Stimulated activated CD8-positive, alpha-beta memory T cell treated with anti-CD3 and anti-CD28 coated beads, Interleukin-12 subunit alpha, Interleukin-12 subunit beta, amount 100 ng/mL, for 24 hours (primary cell): ENCODE measurements at regions not wholly inside any gene's neighbourhood (a gene's known extent, or its start where the extent isn't known, plus 50 kb on each side); places are given as distances from the start of the nearest gene placed in this dataset.
"Not testable (repeated sequence)": the region's sequence is repeated elsewhere in the genome, so short reads cannot be mapped to it uniquely, and the experiment has no call there.

Source experiments
- DNase-seq: peaks from one replicate; pipeline ENCODE4 v3.0.0-alpha.2; 2020; ENCODE audit errors: extremely low read depth

DNA sequence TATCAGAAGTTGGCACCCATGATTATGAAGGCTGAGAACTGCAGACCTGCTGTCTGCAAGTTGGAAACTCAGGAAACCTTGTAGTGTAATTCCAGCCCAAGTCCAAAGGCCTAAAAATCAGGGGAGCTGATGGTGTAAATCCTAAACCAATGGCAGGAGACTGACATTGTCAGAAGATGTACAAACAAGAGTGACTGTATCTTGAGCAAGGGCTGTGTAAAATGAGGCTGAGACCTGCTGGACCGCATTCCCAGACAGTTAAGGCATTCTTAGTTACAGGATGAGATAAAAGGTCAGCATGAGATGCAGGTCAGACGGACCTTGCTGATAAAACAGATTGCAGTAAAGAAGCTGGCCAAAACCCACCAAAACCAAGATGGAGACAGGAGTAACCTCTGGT, 147.7 kb downstream of the COG6 start:
- DNase-seq, result no peak

DNA sequence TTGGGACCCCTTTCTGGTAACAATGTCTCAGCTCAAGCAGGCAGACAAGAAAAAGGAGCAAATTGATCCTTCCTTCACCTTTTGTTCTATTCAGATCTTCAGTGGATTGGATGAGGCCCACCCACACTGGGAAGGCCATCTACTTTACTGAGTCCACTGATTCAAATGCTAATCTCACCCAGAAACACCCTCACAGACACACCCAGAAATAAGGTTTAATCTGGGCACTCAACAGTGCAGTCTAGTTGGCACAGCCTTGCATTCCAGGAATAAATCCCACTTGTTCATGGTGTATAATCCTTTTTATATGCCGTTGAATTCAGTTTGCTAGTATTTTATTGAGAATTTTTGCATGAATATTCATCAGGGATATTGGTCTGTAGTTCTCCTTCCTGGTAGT, 148.4 kb downstream of the COG6 start:
- no peak for DNase-seq

DNA sequence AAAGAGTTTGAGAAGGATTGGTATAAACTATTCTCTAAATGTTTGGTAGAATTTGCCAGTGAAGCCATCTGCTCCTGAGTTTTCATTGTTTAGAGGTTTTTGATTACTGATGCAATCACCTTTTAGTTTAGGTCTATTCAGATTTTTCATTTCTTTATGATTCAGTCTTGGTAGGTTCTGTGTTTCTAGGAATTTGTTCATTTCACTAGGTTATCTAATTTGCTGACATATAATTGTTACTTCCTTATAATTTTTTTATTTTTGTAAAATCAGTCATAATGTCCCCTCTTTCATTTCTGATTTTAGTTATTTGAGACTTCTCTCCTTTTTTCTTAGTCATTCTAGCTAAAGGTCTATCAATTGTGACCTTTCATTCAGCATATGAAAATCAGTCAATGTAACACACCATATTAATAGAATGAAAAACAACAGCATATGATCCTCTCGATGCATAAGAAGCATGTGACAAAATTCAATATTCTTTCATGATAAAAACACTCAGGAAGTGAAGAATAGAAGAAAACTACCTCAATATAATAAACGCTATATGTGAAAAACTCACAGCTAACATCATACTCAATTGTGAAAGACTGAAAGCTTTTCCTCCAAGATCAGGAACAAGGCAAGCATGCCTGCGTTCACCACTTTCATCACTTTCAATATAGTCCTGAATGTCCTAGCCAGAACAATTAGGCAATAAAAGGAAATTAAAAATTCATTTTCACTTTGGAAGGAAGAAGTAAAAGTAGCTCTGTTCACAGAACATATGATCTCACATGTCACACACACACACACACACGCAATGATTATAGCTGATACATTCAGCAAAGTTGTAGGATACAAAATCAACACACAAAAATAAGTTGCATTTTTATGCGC, 149.1 kb downstream of the COG6 start:
- DNase-seq, result no peak

DNA sequence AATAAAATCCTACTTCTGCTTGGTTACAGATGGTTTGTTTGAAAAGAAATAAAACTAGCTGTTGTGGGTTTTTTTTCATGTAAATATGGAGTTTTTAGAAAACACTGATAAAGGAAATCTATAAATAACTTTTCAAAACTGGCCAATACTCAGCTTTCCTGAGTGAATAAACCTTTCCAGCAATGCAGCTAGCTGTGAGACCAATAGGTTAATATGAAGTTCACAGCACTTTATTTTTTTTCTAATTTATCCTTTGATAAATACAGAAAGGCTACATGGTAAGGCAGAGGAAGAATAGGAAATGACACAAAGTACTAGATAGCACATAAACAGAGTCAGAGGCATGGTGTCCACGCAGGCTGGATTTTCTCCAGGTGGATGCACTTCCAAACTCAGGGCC, 154.0 kb downstream of the COG6 start:
- DNase-seq, result no peak

DNA sequence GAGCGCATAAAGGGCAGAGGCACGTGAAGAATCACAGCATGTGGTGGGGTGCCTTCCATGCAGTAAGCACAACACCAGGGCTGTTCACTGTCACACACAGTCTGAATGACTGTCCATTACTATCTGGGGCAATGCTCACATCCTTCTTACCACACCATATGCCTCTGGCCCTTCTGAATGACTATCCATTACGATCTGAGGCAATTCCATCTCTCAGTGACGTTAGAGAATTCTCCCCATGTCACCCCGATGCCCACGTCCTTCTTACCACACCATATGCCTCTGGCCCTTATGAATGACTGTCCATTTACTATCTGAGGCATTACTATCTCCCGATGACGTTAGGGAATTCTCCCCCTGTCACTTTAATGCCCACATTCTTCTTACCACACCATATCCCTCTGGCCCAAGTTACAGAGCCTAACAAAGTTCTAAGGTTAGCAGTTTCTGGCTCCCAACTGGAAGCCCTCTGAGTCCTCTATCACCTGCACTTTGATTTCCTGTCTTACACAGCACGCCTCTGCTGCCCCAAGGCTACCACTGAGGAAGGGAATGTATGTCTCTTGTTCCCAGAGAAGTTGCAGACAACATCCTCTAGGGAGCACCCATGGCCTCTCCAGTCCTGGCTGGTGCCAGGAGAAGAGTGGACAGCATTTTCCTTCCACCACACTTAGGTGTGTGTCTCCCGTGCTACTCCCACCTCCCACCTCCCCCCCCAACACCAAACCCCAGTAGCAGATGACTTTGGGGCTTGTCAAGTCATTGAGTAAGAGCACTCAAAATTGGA, 154.8 kb downstream of the COG6 start:
- DNase-seq, result no peak

DNA sequence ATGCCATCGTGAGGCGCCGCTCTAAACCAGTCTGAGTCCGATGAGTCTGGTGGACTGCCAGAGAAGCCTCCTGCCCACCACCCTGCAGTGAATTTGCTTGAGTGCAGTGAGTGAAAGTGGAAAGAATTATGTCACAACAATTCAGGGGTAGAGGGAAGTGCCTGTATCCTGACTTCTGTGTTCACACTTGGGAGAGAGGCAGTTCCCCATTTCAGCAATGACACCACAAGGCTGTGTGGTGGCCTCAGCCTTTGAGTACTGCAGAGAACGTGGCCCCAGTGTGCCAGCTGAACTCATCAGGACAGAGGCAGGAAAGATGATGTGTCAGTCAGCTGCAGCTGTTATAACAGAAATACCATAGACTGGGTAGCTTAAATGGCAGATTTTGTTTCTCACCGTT, 155.6 kb downstream of the COG6 start:
- DNase-seq, result no peak

DNA sequence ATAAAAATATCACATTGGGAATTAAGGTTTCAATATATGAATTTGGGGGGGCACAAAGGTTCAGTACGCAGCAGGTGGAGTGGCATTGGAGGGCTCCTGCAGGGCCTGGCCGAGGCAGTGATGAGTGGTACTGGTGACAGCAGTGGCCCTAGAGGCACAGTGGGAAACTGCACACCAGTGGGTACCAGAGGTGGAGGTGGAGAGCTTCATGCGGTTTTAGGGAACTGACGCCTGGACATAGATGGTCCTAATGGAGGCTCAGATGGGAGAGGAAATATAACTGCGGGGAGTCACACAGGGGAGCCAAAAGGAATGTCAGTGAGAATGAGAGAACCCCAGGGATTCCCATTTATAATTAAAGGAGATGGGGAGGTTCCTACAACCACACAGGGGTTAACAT, 156.2 kb downstream of the COG6 start:
- DNase-seq, result no peak

DNA sequence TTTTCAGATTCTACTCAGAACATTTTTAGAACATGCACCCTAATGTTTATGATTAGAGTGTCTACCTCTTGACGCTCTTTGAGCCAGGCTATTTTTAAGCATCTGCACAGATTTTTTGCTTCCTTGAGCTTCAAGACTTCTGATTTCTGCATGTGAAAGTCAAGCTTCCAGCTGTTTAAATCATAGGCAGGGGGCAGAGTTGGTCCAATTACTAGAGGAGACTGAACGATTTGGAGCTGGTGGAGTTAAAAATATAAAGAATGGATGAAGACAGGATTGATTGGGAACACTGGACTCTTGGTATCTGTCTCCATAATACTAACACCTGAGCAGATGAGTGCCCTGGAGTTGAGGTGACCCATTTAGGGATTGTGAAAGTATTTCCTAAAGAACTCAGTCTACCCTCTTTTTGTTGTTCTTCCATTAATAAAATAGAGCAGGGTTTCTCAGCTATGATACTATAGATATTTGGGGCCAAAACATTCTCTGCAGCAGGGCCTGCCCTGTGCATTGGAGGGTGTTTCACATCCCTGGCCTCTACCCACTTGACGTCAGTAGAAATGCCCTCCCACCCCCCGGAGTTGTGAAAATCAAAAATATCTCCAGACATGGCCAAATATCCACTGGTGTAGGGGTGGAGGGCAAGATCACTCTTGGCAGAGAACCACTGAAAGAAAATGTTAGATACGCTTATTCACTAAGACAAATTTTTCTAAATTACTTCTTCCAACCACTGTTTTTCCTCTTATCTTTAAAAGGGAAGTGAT, 160.1 kb downstream of the COG6 start:
- DNase-seq, result no peak

DNA sequence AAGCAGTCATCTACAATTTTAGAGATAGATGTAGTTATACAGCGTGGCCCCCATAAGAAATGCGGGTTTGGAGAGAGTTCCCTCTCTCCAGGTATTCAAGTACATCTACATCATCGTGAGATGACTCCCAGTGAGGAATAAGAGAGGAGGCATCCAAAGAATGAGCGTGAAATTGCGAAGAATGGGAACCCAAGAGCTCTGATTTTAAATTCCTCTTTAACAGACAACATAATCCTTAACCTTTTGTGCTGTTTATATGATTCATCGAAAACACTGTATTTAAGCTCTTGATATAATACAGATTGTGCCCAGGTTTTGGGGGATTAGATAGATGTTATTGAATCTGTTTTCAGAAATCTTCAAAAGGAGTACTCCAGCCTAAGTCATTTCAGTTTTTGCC, 161.5 kb downstream of the COG6 start:
- DNase-seq, result no peak

DNA sequence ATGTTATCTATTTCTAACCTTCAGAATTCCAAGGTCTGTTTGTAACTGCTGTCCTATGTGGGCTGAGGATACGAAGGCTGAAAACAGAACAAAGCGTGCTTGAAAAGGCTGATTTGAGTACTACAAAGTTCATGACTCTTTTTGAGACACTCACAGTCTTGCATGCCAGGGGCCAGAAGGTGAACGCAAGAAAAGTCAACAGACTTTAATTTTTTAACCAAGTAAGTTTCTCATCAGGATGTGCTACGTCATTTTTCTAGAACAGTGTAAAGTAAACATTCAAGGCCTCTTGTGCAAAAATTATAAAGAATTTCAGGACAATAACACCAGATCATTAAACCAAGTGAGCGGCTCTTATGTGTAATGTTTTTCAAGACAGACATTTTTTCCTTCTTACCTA, 163.5 kb downstream of the COG6 start:
- no peak for DNase-seq

DNA sequence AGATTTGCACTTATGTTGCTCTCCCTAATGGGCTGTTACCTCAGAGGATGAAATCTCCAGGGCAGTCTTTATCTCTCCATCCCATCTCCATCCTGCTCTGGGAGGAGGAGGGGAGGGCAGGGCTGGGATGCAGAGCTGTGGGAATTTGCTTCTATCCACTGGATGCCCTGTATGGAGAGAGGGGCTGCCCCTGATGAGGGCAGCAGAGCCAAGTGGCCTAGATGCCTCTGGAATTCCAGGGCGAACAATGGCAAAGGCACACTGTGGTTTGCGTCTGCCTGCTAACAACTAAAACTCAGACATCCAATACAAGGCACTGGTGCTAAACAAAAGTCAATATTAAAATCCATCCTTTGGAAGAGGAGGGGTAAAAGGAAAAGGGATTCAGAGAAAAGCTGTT, 165.1 kb downstream of the COG6 start:
- no peak for DNase-seq

DNA sequence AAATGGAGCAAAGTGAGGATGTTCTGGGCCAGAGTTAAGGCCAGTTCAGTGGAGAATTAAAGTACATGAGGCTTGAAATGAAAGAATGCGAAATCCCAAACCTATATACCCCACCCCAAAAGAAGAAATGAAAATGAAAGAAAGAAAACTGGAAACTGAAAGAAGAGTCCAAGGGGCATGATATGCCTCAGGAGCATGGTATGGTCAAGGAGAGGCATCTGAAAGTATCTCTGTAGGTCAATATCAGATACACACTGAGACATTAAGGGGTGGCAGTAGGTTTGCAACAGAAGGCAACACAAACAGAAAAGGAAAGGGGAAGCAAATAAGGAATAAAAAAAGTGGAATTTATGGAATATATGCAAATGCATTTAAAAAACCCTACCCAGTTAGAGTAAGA, 166.5 kb downstream of the COG6 start:
- DNase-seq, result no peak

DNA sequence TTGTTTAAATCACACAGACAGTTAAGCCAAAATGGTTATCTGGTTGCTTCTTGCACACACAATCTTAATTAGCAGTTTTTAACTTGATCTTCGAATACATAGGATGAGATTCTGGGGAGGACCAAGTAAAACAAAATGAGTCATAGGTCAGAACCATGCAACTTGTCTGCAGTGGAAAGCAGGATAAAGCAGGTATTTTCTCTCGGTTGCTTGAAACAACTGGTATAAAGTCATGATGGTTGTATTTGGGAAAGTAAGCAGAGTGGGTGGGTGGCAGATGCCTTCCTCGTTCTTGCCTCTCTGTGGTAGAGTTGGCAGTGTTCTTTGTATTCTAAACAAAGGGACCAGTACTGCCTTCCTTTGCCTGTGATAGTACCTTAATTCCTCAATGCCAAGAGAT, 167.0 kb downstream of the COG6 start:
- DNase-seq, result no peak

DNA sequence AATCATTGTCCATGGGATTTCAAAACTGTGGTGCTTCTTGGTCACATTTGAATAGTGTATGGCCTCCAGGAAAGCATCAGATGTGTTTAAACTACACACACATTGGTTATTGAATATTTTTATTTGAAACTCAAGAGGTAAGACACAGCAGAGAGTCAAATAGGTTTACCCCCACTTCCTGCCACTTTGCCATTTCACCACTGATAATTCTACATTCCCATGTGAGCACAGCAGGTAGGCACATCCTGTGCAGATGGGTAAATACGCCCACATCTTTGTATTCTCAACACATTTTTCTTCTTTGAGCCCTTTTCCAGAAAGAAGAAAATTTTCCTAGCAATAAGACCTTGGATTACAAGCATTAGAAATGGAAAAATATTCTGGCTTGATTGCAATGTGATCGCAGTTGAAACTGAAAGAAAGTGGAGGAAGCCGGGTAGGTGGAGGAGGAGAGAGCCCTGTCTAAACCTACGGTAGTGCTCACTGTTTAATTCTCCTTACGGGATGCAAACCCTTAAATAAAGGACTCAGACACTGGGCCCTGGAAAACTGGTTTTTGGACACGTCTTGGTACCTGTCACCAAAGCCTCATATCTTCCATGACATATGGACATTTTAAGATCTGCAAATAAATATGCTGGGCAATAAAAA, 167.7 kb downstream of the COG6 start:
- DNase-seq, result no peak

DNA sequence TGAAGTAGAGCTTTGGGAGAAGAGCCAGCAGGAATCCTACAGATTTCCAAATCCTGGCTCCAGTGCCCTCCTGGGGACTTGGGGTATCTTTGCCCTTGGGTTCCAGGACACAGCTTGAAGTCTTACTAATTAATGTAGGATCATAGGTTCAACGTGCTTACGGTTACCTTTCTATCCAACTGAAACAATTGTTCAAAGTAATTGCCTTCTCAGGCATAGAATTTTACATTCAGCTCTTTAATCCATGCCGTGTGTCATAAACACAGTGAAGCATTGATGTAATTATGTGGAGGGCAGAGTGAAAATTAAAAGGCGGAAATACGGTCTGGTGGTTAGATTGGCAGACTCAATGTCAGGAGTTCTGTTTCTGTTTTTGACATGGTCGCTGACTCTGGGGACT, 170.4 kb downstream of the COG6 start:
- no peak for DNase-seq

DNA sequence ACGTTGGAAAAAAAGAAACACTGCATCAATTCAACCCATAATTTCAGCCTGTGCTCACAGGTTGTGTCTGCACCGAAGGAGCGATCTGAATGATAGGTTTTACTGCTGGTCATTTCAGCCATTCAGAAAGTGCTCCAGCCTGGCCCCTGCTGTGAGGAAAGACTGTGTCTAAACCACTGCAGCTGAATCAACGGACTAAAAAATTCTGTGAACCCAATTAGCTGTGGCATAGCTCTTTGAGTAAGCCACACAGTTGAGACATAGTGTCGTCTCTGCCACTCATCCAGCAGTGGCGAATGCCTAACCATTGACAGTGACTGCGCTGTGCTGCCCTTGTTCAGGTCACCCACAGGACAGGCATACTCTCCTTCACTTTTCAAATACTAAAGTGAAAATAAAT, 179.8 kb downstream of the COG6 start:
- no peak for DNase-seq

DNA sequence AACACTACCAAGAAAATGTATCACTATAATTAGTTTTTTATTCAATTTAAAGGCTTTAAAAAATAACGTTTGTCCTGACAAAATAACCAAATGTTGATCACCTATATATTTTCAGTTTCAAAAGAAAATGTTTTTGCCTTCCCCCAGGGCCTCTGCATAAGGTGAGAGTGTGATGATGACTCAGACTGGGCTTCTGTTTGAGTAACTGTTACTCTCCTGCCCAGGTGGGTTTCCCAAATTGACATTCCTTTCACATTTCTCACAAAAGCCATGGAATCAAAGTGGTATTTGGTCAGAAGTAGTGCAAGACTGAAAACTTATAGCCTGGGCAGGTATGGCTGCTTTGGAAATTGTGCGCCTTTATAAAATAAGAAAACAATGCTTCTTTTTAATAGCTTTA, 180.6 kb downstream of the COG6 start:
- no peak for DNase-seq

DNA sequence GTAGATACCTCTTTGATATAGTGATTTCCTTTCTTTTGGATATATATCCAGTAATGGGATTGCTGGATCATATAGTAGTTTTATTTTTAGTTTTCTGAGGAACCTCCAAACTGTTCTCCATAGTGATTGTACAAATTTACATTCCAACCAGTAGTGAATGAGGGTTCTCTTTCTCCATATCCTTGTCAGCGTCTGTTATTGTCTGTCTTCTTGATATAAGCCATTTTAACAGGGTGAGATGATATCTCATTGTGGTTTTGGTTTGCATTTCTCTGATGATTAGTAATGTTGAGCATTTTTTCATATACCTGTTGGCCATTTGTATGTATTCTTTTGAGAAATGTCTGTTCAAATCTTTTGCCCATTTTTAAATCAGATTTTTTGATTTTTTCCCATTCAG, 182.4 kb downstream of the COG6 start:
- not testable (repeated sequence) for DNase-seq

DNA sequence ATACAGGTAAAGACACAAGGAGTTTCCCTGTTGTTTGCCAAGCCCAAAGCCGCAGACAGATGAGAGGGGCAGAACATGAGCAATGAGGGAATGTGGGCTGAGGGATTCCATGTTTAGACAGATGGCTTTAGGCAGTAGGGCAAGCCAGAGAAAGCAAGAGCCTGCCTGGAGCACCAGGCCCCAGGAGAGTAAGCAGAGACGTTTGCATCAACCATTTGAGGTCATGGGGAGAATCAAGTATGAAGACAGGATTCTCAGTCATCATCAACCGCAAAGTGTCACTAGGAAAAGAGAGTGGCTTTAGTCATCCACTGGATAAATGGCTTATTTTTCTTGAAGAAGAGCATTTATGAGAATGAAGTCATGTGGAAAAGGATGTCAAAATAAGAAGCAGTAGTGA, 184.7 kb downstream of the COG6 start:
- DNase-seq, result no peak

DNA sequence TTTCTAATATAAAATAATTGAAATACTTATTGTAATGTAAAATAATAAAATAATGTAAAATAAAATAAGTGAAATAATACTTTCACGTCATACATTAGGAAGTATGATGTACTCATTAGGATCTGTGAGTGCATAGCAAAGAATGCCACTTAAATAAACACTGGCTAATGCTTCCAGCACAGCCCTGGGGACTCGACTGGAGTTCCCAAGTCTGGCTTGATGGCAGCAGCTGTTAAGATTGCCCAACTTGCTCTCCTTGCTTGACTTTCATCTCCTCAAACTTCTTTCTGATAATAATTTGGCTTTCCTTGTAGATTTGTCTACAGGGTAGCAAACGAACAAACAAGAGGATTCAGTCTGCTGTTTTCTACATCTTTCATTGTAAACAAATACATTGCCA, 191.9 kb downstream of the COG6 start:
- no peak for DNase-seq

DNA sequence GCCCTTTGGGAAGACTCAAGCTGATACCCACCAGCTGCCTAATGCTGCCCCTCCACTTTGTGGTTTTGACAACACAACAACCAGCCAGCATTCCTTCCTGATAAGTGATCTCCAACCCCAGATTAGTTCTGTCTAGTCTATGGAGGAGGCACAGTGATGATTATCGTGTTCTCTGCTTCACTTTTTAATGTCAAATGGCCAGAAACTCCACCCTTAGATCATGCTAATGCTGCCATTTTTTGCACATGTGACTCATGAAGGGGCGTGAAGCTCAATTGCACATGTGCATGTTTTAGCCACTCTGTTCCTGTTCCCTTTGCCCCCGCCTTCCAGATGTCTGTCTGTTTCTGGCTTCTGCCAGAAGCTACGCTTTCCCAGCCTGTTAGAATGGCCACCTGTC, 199.8 kb downstream of the COG6 start:
- no peak for DNase-seq

DNA sequence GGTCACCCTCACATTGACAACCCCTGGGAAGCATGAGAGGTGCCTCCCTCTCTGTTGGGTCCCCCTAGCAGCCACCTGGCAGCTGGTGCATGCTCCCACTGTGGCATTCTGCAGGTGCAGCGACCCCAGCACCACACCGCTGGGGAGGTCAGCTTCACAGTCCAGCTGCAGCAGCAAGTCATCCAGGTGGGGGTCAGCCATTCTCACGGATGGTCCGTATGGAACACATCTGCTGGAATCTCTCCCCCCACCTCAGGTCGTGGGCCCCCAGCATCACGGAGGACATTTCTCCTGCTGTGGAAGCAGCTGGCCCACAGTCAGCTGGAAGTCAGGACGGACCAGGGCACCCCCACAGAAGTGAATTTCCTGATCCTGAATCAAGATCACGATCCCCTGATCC, 201.3 kb downstream of the COG6 start:
- DNase-seq, result no peak
